ENCODE measurements at regions not wholly inside any gene's neighbourhood (a gene's known extent, or its start where the extent isn't known, plus 50 kb on each side); places are given as distances from the start of the nearest gene placed in this dataset.

- no peaks in the 10 kb centered on the region for H3K9me1 ChIP-seq (ENCODE audit: control insufficient read depth, extremely low read depth, insufficient read depth, low read length)
- H3K27me3 ChIP-seq (ENCODE audit: control insufficient read depth, extremely low read depth, insufficient read depth, low read length) = peaks cover 54% of the 10 kb centered on the region
- H3K79me2 ChIP-seq (ENCODE audit: control insufficient read depth, insufficient read depth, low read length) = no peaks in the 10 kb centered on the region
- no peak for FAIRE-seq
- no peaks in the 10 kb centered on the region for H4K20me1 ChIP-seq (ENCODE audit: control insufficient read depth, extremely low read depth, insufficient read depth, low read length)
- no peak overlapping the region for H3K27ac ChIP-seq (ENCODE audit: control insufficient read depth, insufficient read depth, low read length)
- peak overlapping the region; percentile 5 for H3K4me2 ChIP-seq (ENCODE audit: control insufficient read depth, extremely low read depth, insufficient read depth, low read depth, low read length)
- no peak for DNase-seq (ENCODE audit: low read depth, low spot score)
- H3K4me3 ChIP-seq (ENCODE audit: control insufficient read depth in 2 of 3, extremely low read depth in 1 of 3, insufficient read depth in 2 of 3, low read depth in 1 of 3, low read length in 3 of 3) = no peak overlapping the region
- peak in 1 of 3 experiments; percentile 39 for TF ChIP-seq CTCF (optimal IDR thresholded peaks at IDR 0.05 in 1 of 3, IDR thresholded peaks at IDR 0.05 in 1 of 3, conservative IDR thresholded peaks at IDR 0.05 in 1 of 3; ENCODE audit: extremely low read depth in 1 of 3, insufficient read depth in 2 of 3, low read length in 3 of 3)
- TF ChIP-seq EZH2 (IDR thresholded peaks at IDR 0.05; ENCODE audit: low read length) = peak; percentile 93
- H3K36me3 ChIP-seq (ENCODE audit: control insufficient read depth in 2 of 2, extremely low read depth in 1 of 2, insufficient read depth in 2 of 2, low read length in 2 of 2) = no peaks in the 10 kb centered on the region
- H3K9me3 ChIP-seq (ENCODE audit: control insufficient read depth, low read depth, low read length) = no peaks in the 10 kb centered on the region
- H2AFZ ChIP-seq (ENCODE audit: control insufficient read depth, low read length) = no peak overlapping the region
- no peaks in the 10 kb centered on the region for H3K4me1 ChIP-seq (ENCODE audit: control insufficient read depth, extremely low read depth, insufficient read depth, low read length)
- no peak overlapping the region for H3K9ac ChIP-seq (ENCODE audit: control insufficient read depth, extremely low read depth, insufficient read depth, low read length)
- dilution Hi-C loops (cut with MboI; ENCODE audit: extremely low pct_ligation_motif_present, low sequenced_read_pairs) = no loop called here
These were observed 108.9 kb downstream of the ENGASE start for GRCh38 chr17:79183293-79184158.

GRCh38 chr17:79183043-79183292, 108.3 kb downstream of the ENGASE start:
- Histone ChIP-seq H3K4me1 (ENCODE audit: control insufficient read depth, extremely low read depth, insufficient read depth, low read length) (no peaks in the 10 kb centered on the region), H3K4me3 (ENCODE audit: control insufficient read depth in 2 of 3, extremely low read depth in 1 of 3, insufficient read depth in 2 of 3, low read depth in 1 of 3, low read length in 3 of 3) (no peak overlapping the region), H3K36me3 (ENCODE audit: control insufficient read depth in 2 of 2, extremely low read depth in 1 of 2, insufficient read depth in 2 of 2, low read length in 2 of 2) (no peaks in the 10 kb centered on the region), H2AFZ (ENCODE audit: control insufficient read depth, low read length) (no peak overlapping the region), H3K27me3 (ENCODE audit: control insufficient read depth, extremely low read depth, insufficient read depth, low read length) (peaks cover 55% of the 10 kb centered on the region), H3K9me1 (ENCODE audit: control insufficient read depth, extremely low read depth, insufficient read depth, low read length) (no peaks in the 10 kb centered on the region), H4K20me1 (ENCODE audit: control insufficient read depth, extremely low read depth, insufficient read depth, low read length) (no peaks in the 10 kb centered on the region), H3K4me2 (ENCODE audit: control insufficient read depth, extremely low read depth, insufficient read depth, low read depth, low read length) (no peak overlapping the region), H3K27ac (ENCODE audit: control insufficient read depth, insufficient read depth, low read length) (no peak overlapping the region), H3K9me3 (ENCODE audit: control insufficient read depth, low read depth, low read length) (no peaks in the 10 kb centered on the region), H3K79me2 (ENCODE audit: control insufficient read depth, insufficient read depth, low read length) (no peaks in the 10 kb centered on the region), H3K9ac (ENCODE audit: control insufficient read depth, extremely low read depth, insufficient read depth, low read length) (no peak overlapping the region)
- DNase-seq (ENCODE audit: low read depth, low spot score) (no peak), FAIRE-seq (no peak)
- dilution Hi-C loops (cut with MboI; ENCODE audit: extremely low pct_ligation_motif_present, low sequenced_read_pairs) = no loop called here
- no peak for TF ChIP-seq CTCF (optimal IDR thresholded peaks at IDR 0.05 in 1 of 3, IDR thresholded peaks at IDR 0.05 in 1 of 3, conservative IDR thresholded peaks at IDR 0.05 in 1 of 3; ENCODE audit: extremely low read depth in 1 of 3, insufficient read depth in 2 of 3, low read length in 3 of 3)
- TF ChIP-seq EZH2 (IDR thresholded peaks at IDR 0.05; ENCODE audit: low read length) = no peak

Measured in keratinocyte (primary cell).